NCI-H1092 treated with DMSO at 0.1 percent for 48 hours (cell line): ENCODE measurements at regions not wholly inside any gene's neighbourhood (a gene's known extent, or its start where the extent isn't known, plus 50 kb on each side); places are given as distances from the start of the nearest gene placed in this dataset.

ENCODE experiments used
- DNase-seq: peaks from one replicate; lab custom pipeline; 2025; lab: John Stamatoyannopoulos, UW

DNA sequence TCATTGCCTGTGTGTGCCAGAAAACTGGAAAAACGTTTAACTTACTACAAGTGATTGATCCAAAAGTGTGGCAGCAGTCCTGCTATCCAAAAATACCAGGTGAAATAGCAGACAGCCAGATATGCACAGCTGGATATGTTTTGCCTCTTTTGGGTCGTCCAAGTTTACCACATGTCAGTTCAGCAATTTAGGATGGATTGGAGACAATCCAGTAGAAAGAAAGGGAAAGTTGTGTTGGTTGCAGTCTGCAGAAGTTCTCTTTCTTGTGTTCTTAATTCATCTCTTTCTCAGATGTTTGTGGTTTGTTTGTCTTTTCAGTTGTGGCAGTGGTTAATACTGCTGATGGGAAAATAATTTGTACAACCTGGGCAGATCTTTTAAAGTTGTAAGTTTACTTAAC is 645.0 kb downstream of the PTPRC start:
- no peak for DNase-seq

DNA sequence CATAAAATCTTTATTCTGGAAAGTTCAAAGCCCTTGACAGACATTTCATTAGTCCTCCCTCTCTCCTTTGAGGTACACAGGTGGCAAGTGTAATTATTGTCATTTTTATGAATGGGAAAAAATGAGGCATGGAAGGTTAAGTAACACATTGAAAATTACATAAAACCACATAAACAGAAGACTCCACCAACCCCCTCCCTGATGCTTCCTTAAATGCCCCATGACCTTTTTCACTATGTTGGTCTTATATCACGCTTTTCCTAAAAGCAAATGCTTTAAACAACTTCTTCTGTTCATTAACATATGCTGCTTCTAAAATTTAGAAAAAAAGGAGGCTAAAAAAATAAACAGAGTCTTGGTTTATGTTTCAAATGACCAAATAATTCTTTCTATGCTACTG is 648.4 kb downstream of the PTPRC start:
- no peak for DNase-seq

DNA sequence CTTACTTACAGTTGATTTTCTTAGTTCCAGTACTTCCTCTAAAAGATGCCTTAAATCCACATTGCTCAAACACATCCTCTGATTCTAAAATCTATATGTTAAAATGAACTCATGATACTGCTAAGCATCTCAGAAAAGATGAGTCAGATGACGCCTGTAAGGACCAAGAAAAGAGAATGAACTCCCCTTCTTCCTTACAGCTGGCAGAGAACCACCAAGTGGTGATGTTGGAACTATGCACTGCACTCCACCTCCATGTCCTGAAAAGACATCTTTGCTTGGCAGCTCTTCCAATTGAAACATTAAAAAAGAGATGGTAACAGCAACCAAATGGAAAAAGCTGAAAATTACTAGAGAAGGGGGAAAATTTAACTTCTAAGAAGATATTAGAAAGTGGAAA is 648.8 kb downstream of the PTPRC start:
- no peak for DNase-seq

DNA sequence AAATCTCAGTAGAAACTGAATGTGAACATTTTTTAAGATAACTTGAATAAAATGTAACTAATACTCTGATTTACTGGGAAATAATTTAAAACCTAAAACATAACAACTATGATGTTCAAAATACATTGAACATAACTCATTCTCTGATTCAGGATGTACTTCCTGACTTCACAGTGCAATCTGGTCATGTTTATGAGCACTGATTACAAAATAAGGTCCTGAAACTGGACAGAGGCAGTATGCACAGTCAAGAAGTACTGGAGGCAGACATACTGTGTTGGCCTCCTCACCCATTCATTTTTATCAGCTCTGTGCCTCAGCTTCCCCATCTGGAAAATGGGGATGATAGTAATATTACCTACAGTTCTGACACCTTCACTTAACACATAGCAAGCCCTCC is 651.3 kb downstream of the PTPRC start:
- no peak for DNase-seq

DNA sequence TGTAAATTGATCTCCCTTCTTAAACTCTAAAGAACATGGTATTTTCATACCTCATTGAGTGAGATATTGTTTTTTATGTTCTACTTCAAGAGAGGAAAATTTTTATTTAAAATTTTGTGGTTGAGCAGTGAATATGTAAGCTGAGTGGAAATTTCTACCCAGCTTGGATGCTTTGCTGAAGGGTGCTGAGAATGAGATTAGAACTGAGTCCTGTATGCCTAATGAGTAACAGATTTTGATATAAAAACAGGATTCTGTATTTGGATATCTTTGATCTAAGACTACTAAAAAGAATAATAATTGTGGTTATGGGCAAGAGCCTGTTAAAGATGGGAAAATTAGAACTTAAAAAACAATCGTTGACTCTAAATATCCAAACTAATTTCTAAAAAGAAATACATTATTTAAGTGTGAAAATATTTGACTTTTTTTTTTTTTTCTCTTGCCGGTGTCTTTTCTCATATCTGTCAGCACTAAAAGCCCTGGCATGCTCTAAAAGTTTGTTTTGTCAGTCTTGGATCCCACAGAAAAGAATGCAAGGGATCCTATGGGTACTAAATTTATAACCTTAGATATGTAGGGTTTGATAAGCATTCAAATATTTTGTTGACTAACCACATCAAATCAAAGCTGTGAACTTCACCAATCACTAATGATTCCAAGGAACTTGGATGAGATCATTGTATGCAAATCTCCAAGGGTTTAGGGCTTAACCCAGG is 652.3 kb downstream of the PTPRC start:
- DNase-seq: no peak

DNA sequence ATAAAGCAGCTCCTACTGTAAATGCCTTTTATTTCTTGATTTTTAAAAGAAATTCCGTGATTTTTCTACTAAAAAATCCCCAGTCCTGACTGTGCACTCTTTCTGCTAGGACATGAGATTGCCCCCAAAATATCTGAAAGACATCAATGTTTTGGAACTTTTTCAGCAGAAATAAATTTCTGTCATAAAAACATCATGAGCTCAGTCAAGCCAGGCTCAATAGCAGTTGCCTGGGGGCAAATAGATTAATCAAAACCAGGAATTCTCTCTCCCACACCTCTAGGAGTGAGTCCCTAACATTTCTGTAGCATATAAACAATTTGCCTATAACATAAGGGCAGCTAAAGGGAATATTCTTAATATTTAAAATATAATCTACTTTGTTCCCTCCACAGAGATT is 654.1 kb downstream of the PTPRC start:
- DNase-seq: no peak

DNA sequence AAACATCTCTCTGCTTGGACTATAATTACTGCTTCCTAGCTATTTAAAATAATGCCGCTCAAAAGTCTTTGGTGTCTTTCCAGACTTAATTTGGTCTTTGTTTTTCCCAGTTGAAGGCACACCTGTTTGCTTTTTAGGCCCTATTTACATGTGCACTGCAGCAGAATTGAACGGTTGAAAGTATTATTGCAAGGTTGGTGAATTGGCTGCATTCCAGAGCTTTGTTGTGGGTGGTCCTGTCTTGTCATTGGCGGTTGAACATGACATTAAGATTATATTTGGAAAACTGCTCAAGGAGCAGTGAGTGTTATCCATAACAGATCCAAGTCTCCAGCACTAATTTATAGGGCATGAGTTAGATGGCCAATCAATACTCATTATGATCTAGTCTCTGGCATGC is 656.3 kb downstream of the PTPRC start:
- no peak for DNase-seq

DNA sequence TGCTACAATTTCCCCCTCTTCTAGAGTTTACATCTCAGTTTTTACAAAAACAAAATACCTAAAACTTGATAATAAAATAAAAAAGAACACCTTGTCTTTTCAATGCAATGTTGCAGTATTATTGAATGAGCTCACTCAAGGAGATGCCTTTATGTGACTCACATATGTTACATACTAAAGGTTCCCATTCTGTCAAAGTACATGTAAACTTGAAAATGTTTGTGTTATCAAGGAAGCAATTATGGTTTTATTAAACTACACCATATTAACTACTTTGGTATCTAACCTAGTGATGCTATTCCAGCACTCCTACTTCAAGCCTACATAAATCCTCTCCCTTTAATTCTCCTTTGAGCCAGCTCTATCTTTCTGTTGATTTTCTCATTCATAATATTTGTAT is 658.3 kb downstream of the PTPRC start:
- no peak for DNase-seq

DNA sequence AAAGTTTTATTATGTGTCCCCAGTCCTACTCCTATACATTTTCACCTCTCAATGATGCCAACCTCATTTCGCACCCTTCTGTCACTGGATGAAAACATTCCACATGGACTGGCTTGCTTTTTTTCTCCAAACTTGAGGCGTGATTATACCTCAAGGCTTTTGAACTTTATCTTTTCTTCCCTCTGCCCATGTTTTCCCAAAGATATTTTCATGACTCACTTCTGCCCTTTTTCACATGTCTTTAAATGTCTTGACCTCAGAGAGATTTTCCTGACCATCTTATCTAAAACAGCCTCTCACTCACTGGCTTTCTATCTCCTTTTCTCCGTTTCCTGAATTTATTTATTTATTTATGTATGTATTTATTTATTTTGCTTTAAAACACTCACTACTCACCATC is 659.0 kb downstream of the PTPRC start:
- DNase-seq: no peak

DNA sequence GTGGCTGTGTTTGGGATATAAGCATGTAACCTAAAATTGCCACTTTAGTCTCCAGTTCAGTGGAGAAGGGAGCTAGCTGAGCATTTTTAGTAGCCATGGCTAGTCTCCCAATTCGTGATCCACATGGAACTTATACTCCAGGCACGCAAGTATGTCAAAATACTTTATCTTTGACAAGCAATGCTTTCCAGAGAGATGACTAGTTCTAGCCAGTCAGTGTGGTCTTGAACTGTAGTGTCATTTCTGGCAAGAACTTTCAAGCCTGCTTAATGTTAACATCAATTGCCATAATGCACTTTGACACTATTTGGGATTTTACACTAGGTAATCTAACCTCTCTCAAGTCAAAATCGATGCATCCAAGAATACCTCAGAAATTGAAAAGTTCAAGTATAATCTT is 660.0 kb downstream of the PTPRC start:
- DNase-seq: no peak

DNA sequence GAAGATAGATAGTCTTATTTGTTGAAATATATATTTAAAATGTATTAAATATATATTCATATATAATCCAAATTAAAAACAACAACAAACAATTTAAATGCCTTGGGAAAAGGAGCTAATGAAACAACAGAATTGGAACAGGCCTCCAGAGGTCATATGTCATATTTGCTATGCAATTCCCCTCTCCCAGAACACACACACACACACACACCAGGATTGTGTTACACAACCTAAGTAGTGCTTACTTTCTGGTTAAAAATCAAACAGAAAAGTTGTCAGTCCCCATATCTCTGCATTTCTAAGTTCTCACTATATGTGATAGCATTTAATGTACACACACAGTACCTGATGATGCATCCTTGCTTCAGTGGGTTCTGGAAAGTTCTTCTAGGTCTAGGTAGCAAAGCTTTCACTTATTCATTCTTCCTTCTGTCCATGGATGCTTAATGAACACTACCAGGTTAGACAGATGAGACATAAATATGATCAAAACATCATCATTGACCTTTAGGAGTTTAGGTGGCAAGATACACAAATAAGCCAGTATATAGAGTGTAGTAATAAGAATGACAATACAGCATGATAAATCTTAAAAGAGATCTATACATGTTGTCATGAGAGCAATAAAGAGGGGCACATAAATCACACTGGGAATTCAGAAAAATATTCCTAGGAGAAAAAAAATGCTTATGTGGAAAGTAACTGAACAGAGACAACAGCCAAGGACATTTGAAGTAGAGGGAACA is 662.8 kb downstream of the PTPRC start:
- DNase-seq: no peak

DNA sequence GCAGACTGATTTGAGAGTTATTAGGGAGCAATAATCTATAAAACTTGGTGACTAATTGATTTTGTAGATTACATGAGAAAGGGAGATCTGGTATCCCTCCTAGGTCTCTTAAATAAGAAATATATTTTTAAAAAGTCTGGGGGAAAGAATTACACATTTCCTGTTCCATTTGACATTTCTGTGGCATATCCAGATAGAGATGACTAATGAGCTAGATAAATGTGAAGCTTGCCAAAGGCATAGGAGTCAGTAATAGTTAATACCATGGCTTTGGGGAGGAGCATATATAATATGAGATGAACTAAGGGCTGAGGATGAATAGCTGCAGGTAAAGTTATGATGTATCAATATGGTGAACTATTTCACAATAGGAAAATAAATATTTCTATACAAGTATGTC is 663.7 kb downstream of the PTPRC start:
- DNase-seq: no peak

DNA sequence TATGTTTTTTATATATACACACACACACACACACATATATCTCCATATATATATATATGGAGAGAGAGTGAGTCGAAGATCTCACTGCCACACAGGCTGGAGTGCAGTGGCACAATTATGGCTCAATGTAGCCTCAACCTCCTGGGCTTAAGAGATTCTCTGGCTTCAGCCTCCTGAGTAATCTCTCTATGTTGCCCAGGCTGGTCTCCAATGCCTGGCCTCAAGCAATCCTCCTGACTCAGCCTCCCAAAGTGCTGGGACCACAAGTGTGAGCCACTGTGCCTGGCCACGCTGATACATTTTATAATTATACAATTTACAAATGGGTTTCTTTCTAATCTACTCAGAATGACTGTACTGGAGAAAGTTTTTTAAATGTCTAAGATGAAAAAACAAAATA is 664.2 kb downstream of the PTPRC start:
- no peak for DNase-seq

DNA sequence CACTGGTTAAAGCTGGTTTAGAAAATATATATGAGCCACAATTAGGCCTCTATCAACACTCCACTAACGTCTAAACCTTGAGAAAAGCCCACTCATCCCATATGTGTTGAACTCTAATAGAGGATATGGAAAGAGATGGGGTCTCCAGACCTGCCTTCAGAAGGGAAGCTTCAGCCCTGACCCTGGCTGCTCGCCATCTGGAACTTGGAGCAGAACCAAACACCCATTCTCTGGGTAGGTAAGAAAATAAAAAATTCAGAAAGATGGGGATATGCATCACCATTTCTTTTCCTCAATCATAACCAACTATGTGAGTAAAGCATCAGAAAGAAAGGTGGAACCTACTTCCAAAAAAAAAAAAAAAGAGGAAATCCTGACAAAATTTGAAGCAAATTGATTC is 666.2 kb downstream of the PTPRC start:
- DNase-seq: no peak

DNA sequence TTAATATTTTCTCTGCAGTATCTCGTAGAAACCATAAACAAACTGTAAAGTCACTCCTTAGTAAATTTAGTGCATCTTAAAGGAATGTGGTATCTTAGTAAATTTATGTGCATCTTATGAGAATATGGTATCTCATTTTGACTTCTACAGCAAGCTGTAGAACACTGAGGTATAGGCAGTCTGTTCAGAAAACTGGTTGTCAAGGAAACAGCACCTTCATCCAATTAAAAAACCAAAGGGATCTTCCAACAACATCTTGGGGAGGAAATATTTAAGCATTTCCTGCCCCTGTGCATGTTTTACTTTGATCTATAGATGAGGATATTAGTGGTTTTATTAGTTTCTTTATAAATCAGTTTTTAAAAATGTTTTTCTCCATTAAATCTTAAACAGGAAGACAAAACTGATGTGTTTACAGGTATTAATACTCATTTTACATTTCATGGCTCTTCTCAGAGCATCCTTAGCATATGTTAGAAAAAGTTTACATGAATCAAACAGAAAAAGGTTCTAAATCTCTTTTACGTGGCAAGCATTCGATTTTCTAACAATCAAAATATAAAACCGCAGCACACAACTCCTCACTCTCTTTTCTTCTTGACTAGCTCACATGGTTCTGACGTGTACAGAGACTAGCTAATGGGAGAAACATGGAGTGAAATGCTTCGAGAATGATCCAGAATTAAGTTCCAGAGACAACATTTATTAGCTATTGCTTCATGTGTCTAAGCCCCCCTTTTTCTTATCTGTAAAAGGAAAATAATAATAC is 668.8 kb downstream of the PTPRC start:
- no peak for DNase-seq

DNA sequence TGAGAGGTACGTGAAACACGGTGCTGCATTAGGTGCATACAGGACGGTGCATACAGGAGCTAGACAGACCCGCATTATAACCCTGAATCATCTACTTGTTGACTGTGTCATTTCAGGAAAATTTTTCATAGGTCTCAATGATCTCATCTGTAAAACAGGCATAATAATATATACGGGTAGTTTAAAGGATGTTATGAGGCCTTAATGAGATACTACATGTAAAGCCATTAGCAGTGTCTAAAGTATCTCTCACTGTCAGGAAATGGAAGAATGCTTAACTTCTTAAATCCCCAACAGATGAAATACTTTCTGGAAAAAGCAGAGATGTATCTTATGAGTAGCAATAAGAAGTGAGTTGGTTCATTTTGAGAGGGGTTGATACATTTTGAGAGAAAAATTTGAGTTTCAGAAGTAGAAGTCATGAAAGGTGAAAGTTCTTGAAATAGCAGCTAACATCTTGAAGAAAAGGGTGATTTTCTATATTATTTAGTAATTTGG is 669.6 kb downstream of the PTPRC start:
- DNase-seq: no peak

DNA sequence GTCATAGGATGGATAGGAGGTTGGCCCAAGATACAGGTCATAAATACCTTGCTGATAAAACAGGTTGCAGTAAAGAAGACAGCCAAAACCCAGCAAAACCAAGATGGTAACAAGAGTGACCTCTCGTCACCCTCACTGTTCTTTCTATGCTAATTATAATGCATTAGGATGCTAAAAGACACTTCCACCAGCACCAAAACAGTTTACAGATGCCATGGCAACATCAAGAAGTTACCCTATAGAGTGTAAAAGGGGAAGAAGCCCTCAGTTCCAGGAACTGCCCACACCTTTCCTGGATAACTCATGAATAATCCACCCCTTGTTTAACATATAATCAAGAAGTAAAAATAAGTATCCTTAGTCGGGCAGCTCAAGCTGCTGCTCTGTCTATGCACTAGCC is 671.9 kb downstream of the PTPRC start:
- DNase-seq: no peak

DNA sequence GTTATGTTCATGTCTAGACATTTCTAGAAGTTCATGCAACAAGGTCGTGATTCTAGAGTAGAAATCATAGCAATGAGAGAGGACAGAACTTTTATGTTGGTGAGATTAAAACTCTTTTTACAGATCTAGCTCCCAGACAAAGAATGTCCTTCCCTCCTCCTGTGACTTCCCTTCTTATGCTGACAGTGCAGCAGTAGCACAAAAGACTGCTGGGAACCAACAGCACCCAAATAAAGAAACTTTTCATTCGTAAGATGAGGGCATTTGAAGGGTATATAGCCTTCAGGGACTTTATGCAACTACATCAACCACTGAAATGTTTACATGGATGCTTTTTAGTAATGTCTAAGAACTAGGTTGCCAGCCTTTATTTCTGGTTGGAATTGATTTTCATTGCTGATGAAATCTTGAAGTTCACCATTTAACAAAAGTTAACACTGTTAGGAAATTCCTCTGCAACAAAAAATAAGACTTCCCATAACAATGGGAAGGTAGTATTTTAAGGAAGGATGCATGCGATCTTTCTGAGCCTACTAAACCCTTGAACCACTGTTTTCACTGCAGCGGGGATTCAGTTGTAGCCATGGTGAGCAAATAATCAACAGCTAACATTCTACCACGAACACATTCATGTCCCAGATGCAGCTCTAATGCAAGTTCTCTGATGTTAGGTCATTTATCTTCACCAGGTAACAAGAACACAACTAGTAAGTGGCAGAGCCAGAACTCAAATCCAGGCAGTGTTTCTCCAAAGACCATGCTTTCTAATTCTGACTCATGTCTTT is 672.8 kb downstream of the PTPRC start:
- DNase-seq: no peak

DNA sequence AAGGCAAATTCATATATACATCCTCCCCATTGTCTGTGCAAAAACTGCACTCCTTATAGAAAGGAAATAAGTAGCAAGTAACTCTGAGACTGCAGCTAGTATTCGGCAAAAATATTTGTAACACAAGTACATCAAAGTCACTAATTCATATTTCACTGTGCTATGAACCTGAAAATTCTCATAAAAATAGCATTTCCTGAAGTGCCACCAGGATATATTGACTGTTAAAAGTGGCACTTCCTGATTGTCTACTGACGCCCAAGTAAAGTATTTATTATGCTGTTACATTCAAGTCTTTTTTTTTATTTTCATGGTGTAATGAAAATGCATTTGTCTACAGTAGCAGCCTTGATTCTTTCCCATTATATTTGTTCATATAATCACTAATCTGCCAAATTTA is 673.8 kb downstream of the PTPRC start:
- no peak for DNase-seq

DNA sequence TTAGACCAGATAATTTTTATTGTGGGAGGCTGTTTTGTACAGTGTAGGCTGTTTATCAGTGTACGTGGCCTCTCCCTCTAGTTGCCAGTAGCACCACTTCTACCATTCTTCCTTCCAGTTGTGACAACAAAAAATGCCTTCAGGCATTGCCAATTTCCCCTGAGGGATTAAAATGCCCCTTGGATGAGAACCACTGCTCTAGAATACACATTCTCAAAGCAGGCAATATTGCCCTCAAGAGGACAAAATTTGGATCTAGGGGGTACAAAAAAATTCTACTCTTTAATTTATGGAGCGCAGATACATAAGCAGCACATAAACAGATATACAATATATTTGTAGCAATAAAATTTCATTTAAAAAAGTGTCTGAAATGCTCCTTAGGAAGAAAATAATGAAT is 674.6 kb downstream of the PTPRC start:
- no peak for DNase-seq

DNA sequence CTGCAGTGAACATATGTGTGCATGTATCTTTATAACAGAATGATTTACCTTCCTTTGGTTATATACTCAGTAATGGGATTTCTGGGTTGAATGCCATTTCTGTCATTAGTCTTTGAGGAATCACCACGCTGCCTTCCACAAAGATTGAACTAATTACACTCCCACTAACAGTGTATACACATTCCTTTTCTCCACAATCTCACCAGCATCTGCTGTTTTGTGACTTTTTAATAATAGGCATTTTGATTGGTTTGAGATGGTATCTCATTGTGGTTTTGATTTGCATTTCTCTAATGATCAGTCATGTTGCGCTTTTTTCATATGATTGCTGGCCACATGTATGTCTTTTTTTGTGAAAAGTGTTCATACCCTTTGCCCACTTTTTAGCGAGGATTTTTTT is 680.5 kb downstream of the PTPRC start:
- DNase-seq: no peak

DNA sequence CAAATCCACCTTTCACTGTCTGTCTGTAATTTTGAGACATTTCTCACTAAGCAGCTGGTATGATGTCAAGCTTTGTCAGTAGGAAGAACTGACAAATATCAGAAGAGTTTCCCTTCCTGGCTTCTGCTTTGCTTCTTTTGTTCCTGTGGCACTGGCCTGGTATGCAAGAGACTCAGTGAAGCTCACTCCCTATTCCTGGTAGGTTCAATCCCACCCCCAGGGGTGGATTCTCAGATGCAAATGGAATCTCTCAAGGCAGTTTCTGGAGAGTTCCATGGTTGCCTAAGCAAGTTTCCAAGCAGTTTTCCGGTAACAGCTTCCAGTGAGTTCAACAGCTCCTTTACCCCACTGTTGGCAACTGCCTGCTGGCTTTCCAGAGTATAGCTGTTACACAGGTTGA is 683.4 kb downstream of the PTPRC start:
- DNase-seq: no peak
